ENCODE measurements at regions not wholly inside any gene's neighbourhood (a gene's known extent, or its start where the extent isn't known, plus 50 kb on each side); places are given as distances from the start of the nearest gene placed in this dataset.

- TF ChIP-seq CTCF (IDR thresholded peaks at IDR 0.05) (no peak), EP300 (IDR thresholded peaks at IDR 0.05) (no peak)
Measured at GRCh38 chr16:55214974-55215494, 109.0 kb upstream of the IRX6 start.

Data from tibial nerve (tissue), 4 donors.